MM.1S (cell line): ENCODE measurements at regions not wholly inside any gene's neighbourhood (a gene's known extent, or its start where the extent isn't known, plus 50 kb on each side); places are given as distances from the start of the nearest gene placed in this dataset.

ENCODE experiments used
- DNase-seq: peaks from one replicate; pipeline ENCODE4 v3.0.0-alpha.2; 2015
- H2AFZ ChIP-seq: fragments of 300-600 bp; sonication (generic); 2 replicates; pipeline ENCODE4 v1.6.0; 2016; ENCODE audit warnings: antibody characterized with exemption, low read length
- H3F3A ChIP-seq: fragments of 300-600 bp; sonication (generic); 2 replicates; pipeline ENCODE4 v1.6.1; 2016; ENCODE audit warnings: mild to moderate bottlenecking, antibody characterized with exemption, low read length, moderate library complexity, mixed read lengths; ENCODE audit not compliant: insufficient read depth
- H3K27ac ChIP-seq: fragments of 300-600 bp; sonication (generic); 2 replicates; pipeline ENCODE4 v1.5.1; 2016; ENCODE audit warnings: mild to moderate bottlenecking, low read length
- H3K27me3 ChIP-seq: fragments of 300-600 bp; sonication (generic); replicated peaks from 2 replicates; pipeline ENCODE4 v1.6.0; 2016; ENCODE audit warnings: low read length; ENCODE audit not compliant: insufficient read depth
- H3K36me3 ChIP-seq: fragments of 300-600 bp; sonication (generic); replicated peaks from 2 replicates; pipeline ENCODE4 v1.6.1; 2016; ENCODE audit warnings: mild to moderate bottlenecking, low read length, mixed read lengths; ENCODE audit not compliant: insufficient read depth
- H3K4me1 ChIP-seq: fragments of 300-600 bp; sonication (generic); 2 replicates; pipeline ENCODE4 v1.6.1; 2016; ENCODE audit warnings: low read length, mixed read lengths
- H3K4me2 ChIP-seq: fragments of 300-600 bp; sonication (generic); 2 replicates; pipeline ENCODE4 v1.6.0; 2016; ENCODE audit warnings: low read depth, low read length
- H3K4me3 ChIP-seq: fragments of 300-600 bp; sonication (generic); 2 replicates; pipeline ENCODE4 v1.5.1; 2016; ENCODE audit warnings: low read length, mixed read lengths
- H3K79me2 ChIP-seq: fragments of 300-600 bp; sonication (generic); 2 replicates; pipeline ENCODE4 v1.6.1; 2016; ENCODE audit warnings: mixed run types, low read length, mixed read lengths
- H3K9ac ChIP-seq: fragments of 300-600 bp; sonication (generic); 2 replicates; pipeline ENCODE4 v1.6.1; 2016; ENCODE audit warnings: low read length, mixed read lengths
- H3K9me2 ChIP-seq: fragments of 300-600 bp; sonication (generic); replicated peaks from 2 replicates; pipeline ENCODE4 v1.6.1; 2016; ENCODE audit warnings: mild to moderate bottlenecking, low read length, mixed read lengths; ENCODE audit not compliant: insufficient read depth
- H3K9me3 ChIP-seq: fragments of 300-600 bp; sonication (generic); replicated peaks from 2 replicates; pipeline ENCODE4 v1.6.1; 2016; ENCODE audit warnings: mild to moderate bottlenecking, low read length, mixed read lengths; ENCODE audit not compliant: insufficient read depth
- H4K20me1 ChIP-seq: fragments of 300-600 bp; sonication (generic); 2 replicates; pipeline ENCODE4 v1.6.1; 2016; ENCODE audit warnings: mild to moderate bottlenecking, low read length, moderate library complexity, mixed read lengths; ENCODE audit not compliant: insufficient read depth
- CTCF ChIP-seq: fragments of 300-600 bp; sonication (generic); IDR thresholded peaks from 2 replicates; pipeline ENCODE4 v1.5.1; 2016; ENCODE audit warnings: antibody characterized with exemption, low read length, mixed read lengths
- EZH2 ChIP-seq: fragments of 300-600 bp; sonication (generic); optimal IDR thresholded peaks from 2 replicates; pipeline ENCODE3; 2017; ENCODE audit warnings: low read depth, mild to moderate bottlenecking, antibody characterized with exemption, low read length, mixed read lengths
- EZH2phosphoT487 ChIP-seq: fragments of 300-600 bp; sonication (generic); IDR thresholded peaks from 2 replicates; pipeline ENCODE4 v1.6.1; 2018; ENCODE audit warnings: antibody characterized with exemption, low read length

- no peaks in the 10 kb centered on the region for H3K79me2 ChIP-seq
- H3K9me2 ChIP-seq = no peaks in the 10 kb centered on the region
- H3K27ac ChIP-seq = no peak overlapping the region
- no peaks in the 10 kb centered on the region for H3K4me1 ChIP-seq
- no peaks in the 10 kb centered on the region for H3K36me3 ChIP-seq
- H4K20me1 ChIP-seq = no peaks in the 10 kb centered on the region
- H3F3A ChIP-seq = no peaks in the 10 kb centered on the region
- no peak overlapping the region for H3K4me3 ChIP-seq
- no peaks in the 10 kb centered on the region for H3K27me3 ChIP-seq
- H3K9ac ChIP-seq = no peak overlapping the region
- H3K4me2 ChIP-seq = no peak overlapping the region
- no peak for DNase-seq
- no peak for TF ChIP-seq EZH2
- no peak for TF ChIP-seq CTCF
- TF ChIP-seq EZH2phosphoT487 = no peak
- no peak overlapping the region for H2AFZ ChIP-seq
- H3K9me3 ChIP-seq = no peaks in the 10 kb centered on the region
Measured at GRCh38 chr5:67728326-67728890, 487.1 kb upstream of the PIK3R1 start.

- Histone ChIP-seq H3K4me2 (no peak overlapping the region), H3K9me2 (no peaks in the 10 kb centered on the region), H3K27ac (no peak overlapping the region), H3K27me3 (no peaks in the 10 kb centered on the region), H3K4me1 (no peaks in the 10 kb centered on the region), H3K79me2 (no peaks in the 10 kb centered on the region), H3F3A (no peaks in the 10 kb centered on the region), H3K4me3 (no peak overlapping the region), H3K9ac (no peak overlapping the region), H3K36me3 (no peaks in the 10 kb centered on the region), H4K20me1 (no peaks in the 10 kb centered on the region), H2AFZ (no peak overlapping the region), H3K9me3 (no peaks in the 10 kb centered on the region)
- no peak for DNase-seq
- TF ChIP-seq EZH2 (no peak), EZH2phosphoT487 (no peak), CTCF (no peak)
Measured at GRCh38 chr5:67725604-67726003, 490.0 kb upstream of the PIK3R1 start.

GRCh38 chr5:67724412-67725135 is 491.0 kb upstream of the PIK3R1 start:
- Histone ChIP-seq H3K4me3 (no peak overlapping the region), H2AFZ (no peak overlapping the region), H3K27me3 (no peaks in the 10 kb centered on the region), H3K9me2 (no peaks in the 10 kb centered on the region), H3K9ac (no peak overlapping the region), H3K36me3 (no peaks in the 10 kb centered on the region), H3K4me2 (no peak overlapping the region), H3K79me2 (no peaks in the 10 kb centered on the region), H3K4me1 (no peaks in the 10 kb centered on the region), H3F3A (no peaks in the 10 kb centered on the region), H4K20me1 (no peaks in the 10 kb centered on the region), H3K9me3 (no peaks in the 10 kb centered on the region), H3K27ac (no peak overlapping the region)
- TF ChIP-seq EZH2phosphoT487 (no peak), CTCF (no peak), EZH2 (no peak)
- no peak for DNase-seq
